ENCODE measurements at regions not wholly inside any gene's neighbourhood (a gene's known extent, or its start where the extent isn't known, plus 50 kb on each side); places are given as distances from the start of the nearest gene placed in this dataset.

- H2AK5ac ChIP-seq (ENCODE audit: low read depth, low read length) = no peak overlapping the region
- no peaks in the 10 kb centered on the region for H3K27me3 ChIP-seq (ENCODE audit: control insufficient read depth, insufficient read depth, low read length)
- H3K27ac ChIP-seq (ENCODE audit: insufficient read depth, low read length) = no peak overlapping the region
- dilution Hi-C loops (cut with HindIII; ENCODE audit: low sequenced_read_pairs, unreplicated experiment) = no loop called here
- H3K4ac ChIP-seq (ENCODE audit: low read depth, low read length) = no peak overlapping the region
- peak overlapping the region; percentile 23 for H2AFZ ChIP-seq (replicated peaks; ENCODE audit: low read length, poor library complexity)
- intact Hi-C loops (cut with micrococcal nuclease) = no loop called here
- DNase-seq (no peak), ATAC-seq (ENCODE audit: low read depth) (no peak)
- no peak overlapping the region for H2BK120ac ChIP-seq (ENCODE audit: low read depth, low read length)
- 83% methylated on average over 4 of the region's 9 CpGs; no CpG with 5 or more reads in 1 of the 2 experiments for WGBS, 2 experiments (ENCODE audit: extremely low coverage in 2 of 2, insufficient read length in 1 of 2)
- no peak overlapping the region for H3K4me2 ChIP-seq (ENCODE audit: low read depth, low read length)
- in situ Hi-C loops (cut with MboI; ENCODE audit: low sequenced_read_pairs) = no loop called here
- H2BK20ac ChIP-seq (ENCODE audit: low read depth, low read length) = no peak overlapping the region
- POLR2A ChIA-PET (ENCODE audit: unreplicated experiment) = no interaction called here
- no peak overlapping the region for H4K91ac ChIP-seq (ENCODE audit: insufficient read depth, low read depth, low read length)
- H3K18ac ChIP-seq (ENCODE audit: low read depth, low read length) = no peak overlapping the region
- no peaks in the 10 kb centered on the region for H3K36me3 ChIP-seq (ENCODE audit: control insufficient read depth, insufficient read depth, low read length)
- H2BK15ac ChIP-seq (ENCODE audit: low read depth, low read length) = no peak overlapping the region
- TF ChIP-seq MXI1 (IDR thresholded peaks at IDR 0.05; ENCODE audit: borderline replicate concordance, low read depth, low read length) = no peak
- H3K56ac ChIP-seq (ENCODE audit: extremely low read depth, insufficient read depth, low read length) = no peak overlapping the region
- H4K20me1 ChIP-seq (ENCODE audit: insufficient read depth, low read length) = no peaks in the 10 kb centered on the region
- no peaks in the 10 kb centered on the region for H3K9me3 ChIP-seq (ENCODE audit: control insufficient read depth, insufficient read depth, low read length)
- no peak overlapping the region for H3K9ac ChIP-seq (ENCODE audit: low read depth, low read length)
- H3K79me1 ChIP-seq (ENCODE audit: low read depth in 1 of 2, low read length in 2 of 2) = no peaks in the 10 kb centered on the region
- no peak overlapping the region for H3K23ac ChIP-seq (ENCODE audit: low read depth, low read length)
- CTCF ChIA-PET = no interaction called here
- no peak overlapping the region for H3K14ac ChIP-seq (replicated peaks; ENCODE audit: low read depth, low read length)
- H3K4me3 ChIP-seq (ENCODE audit: insufficient read depth, low read depth, low read length) = no peak overlapping the region
- no peaks in the 10 kb centered on the region for H3K4me1 ChIP-seq (ENCODE audit: control insufficient read depth, insufficient read depth, low read length)
- no peak overlapping the region for H4K8ac ChIP-seq (ENCODE audit: low read depth in 2 of 2, low read length in 2 of 2)
- no peak overlapping the region for H4K5ac ChIP-seq (ENCODE audit: low read depth, low read length)
- BruUV-seq (replicated peaks) = no TSS peak
- no peak overlapping the region for H2AK9ac ChIP-seq (replicated peaks; ENCODE audit: low read depth, low read length, poor library complexity)
- H2BK5ac ChIP-seq (ENCODE audit: low read depth, low read length, poor library complexity, severe bottlenecking) = no peak overlapping the region
- no peaks in the 10 kb centered on the region for H3K9me1 ChIP-seq (ENCODE audit: insufficient read depth, low read length)
Measured at GRCh38 chr14:56357428-56357827, 222.2 kb upstream of the TMEM260 start.
